ENCODE measurements at regions not wholly inside any gene's neighbourhood (a gene's known extent, or its start where the extent isn't known, plus 50 kb on each side); places are given as distances from the start of the nearest gene placed in this dataset.

GRCh38 chr11:116073854-116074837 lies 569.9 kb upstream of the CADM1 start:
- TF ChIP-seq EP300 (IDR thresholded peaks at IDR 0.05; ENCODE audit: borderline replicate concordance) = no peak
- no peak for TF ChIP-seq NFIC (IDR thresholded peaks at IDR 0.05)
- TF ChIP-seq REST (IDR thresholded peaks at IDR 0.05; ENCODE audit: low read depth) = no peak
- no peak for TF ChIP-seq FOXM1 (IDR thresholded peaks at IDR 0.05; ENCODE audit: borderline replicate concordance, low read depth)
- no peak for TF ChIP-seq TEAD4 (IDR thresholded peaks at IDR 0.05)
- TF ChIP-seq CEBPB (IDR thresholded peaks at IDR 0.05) = no peak
- no peak for TF ChIP-seq TCF12 (IDR thresholded peaks at IDR 0.05; ENCODE audit: low read depth)

- TF ChIP-seq MAX (IDR thresholded peaks at IDR 0.05) = no peak
- TF ChIP-seq YY1 (IDR thresholded peaks at IDR 0.05; ENCODE audit: low read depth) = no peak
- TF ChIP-seq CREB1 (IDR thresholded peaks at IDR 0.05; ENCODE audit: low read depth) = no peak
- no peak for TF ChIP-seq NFIC (IDR thresholded peaks at IDR 0.05)
- no peak for TF ChIP-seq USF1 (IDR thresholded peaks at IDR 0.05)
- TF ChIP-seq FOXM1 (IDR thresholded peaks at IDR 0.05; ENCODE audit: borderline replicate concordance, low read depth) = no peak
- no peak for TF ChIP-seq REST (IDR thresholded peaks at IDR 0.05; ENCODE audit: low read depth)
These were observed 568.6 kb upstream of the CADM1 start for GRCh38 chr11:116072601-116073410.

GRCh38 chr11:116072133-116072532 lies 567.9 kb upstream of the CADM1 start:
- TF ChIP-seq REST (IDR thresholded peaks at IDR 0.05; ENCODE audit: low read depth) (no peak), TCF12 (IDR thresholded peaks at IDR 0.05; ENCODE audit: low read depth) (no peak), TAF1 (IDR thresholded peaks at IDR 0.05; ENCODE audit: low read depth) (no peak), FOXM1 (IDR thresholded peaks at IDR 0.05; ENCODE audit: borderline replicate concordance, low read depth) (no peak), TEAD4 (IDR thresholded peaks at IDR 0.05) (no peak), CEBPB (IDR thresholded peaks at IDR 0.05) (no peak), ZBTB7A (IDR thresholded peaks at IDR 0.05; ENCODE audit: low read depth) (no peak), MAX (IDR thresholded peaks at IDR 0.05) (no peak), CREB1 (IDR thresholded peaks at IDR 0.05; ENCODE audit: low read depth) (no peak), NFIC (IDR thresholded peaks at IDR 0.05) (no peak), EP300 (IDR thresholded peaks at IDR 0.05; ENCODE audit: borderline replicate concordance) (no peak), RAD21 (IDR thresholded peaks at IDR 0.05; ENCODE audit: low read depth) (no peak), EGR1 (IDR thresholded peaks at IDR 0.05) (no peak)

GRCh38 chr11:116071241-116071640 lies 567.0 kb upstream of the CADM1 start:
- TF ChIP-seq CREB1 (IDR thresholded peaks at IDR 0.05; ENCODE audit: low read depth) (no peak), REST (IDR thresholded peaks at IDR 0.05; ENCODE audit: low read depth) (no peak), RAD21 (IDR thresholded peaks at IDR 0.05; ENCODE audit: low read depth) (no peak), USF1 (IDR thresholded peaks at IDR 0.05) (no peak), EP300 (IDR thresholded peaks at IDR 0.05; ENCODE audit: borderline replicate concordance) (no peak), TCF12 (IDR thresholded peaks at IDR 0.05; ENCODE audit: low read depth) (no peak), MAX (IDR thresholded peaks at IDR 0.05) (no peak), YY1 (IDR thresholded peaks at IDR 0.05; ENCODE audit: low read depth) (no peak)

Data from Ishikawa (cell line).